ENCODE measurements at regions not wholly inside any gene's neighbourhood (a gene's known extent, or its start where the extent isn't known, plus 50 kb on each side); places are given as distances from the start of the nearest gene placed in this dataset.

- TF ChIP-seq CTCF (IDR thresholded peaks at IDR 0.05) (no peak), POLR2A (IDR thresholded peaks at IDR 0.05) (no peak)
These were observed 104.5 kb upstream of the AGA start for GRCh38 chr4:177546745-177547144.
